Astrocyte of the cerebellum (primary cell): ENCODE measurements at regions not wholly inside any gene's neighbourhood (a gene's known extent, or its start where the extent isn't known, plus 50 kb on each side); places are given as distances from the start of the nearest gene placed in this dataset.

Experiments
- DNase-seq: peaks from one replicate; pipeline ENCODE4 v3.0.0-alpha.2; 2011; ENCODE audit warnings: low read depth
- H3K4me3 ChIP-seq: 2 replicates; pipeline ENCODE4 v1.5.1; 2011; ENCODE audit warnings: mild to moderate bottlenecking, low read depth, low read length, moderate library complexity
- in situ Hi-C: cut with HindIII; loops from 2 replicates; pipeline ENCODE4 v1.10.0; 2017; ENCODE audit warnings: low sequenced_read_pairs
- TF ChIP-seq, protein P1 (sequence below): IDR thresholded peaks from 2 replicates; pipeline ENCODE4 v1.5.1; 2012; ENCODE audit warnings: low read length, low read depth, moderate library complexity, mild to moderate bottlenecking; ENCODE audit errors: missing control alignments

DNA sequence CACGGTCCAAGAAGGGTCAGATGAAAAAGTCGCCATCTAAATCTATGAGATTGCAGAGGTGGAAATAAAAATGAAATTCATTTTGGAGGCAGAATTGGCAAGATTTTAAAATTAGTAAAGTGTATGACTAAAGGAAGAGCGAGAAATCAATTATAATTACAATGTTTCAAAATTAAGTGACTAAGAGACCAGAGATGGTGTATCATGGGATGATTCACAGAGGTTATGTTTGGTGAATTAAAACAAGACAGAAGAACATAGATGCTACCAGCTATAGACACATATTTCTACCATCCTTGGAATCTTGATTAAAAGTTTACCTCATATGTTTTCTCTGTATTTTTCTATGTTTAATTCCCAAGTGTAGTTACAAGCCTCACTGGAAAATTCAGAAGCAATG, 308.9 kb upstream of the DNAJC19 start:
- in situ Hi-C loops: no loop called here
- TF ChIP-seq, protein P1, sequence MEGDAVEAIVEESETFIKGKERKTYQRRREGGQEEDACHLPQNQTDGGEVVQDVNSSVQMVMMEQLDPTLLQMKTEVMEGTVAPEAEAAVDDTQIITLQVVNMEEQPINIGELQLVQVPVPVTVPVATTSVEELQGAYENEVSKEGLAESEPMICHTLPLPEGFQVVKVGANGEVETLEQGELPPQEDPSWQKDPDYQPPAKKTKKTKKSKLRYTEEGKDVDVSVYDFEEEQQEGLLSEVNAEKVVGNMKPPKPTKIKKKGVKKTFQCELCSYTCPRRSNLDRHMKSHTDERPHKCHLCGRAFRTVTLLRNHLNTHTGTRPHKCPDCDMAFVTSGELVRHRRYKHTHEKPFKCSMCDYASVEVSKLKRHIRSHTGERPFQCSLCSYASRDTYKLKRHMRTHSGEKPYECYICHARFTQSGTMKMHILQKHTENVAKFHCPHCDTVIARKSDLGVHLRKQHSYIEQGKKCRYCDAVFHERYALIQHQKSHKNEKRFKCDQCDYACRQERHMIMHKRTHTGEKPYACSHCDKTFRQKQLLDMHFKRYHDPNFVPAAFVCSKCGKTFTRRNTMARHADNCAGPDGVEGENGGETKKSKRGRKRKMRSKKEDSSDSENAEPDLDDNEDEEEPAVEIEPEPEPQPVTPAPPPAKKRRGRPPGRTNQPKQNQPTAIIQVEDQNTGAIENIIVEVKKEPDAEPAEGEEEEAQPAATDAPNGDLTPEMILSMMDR: no peak
- no peak overlapping the region for H3K4me3 ChIP-seq
- no peak for DNase-seq

DNA sequence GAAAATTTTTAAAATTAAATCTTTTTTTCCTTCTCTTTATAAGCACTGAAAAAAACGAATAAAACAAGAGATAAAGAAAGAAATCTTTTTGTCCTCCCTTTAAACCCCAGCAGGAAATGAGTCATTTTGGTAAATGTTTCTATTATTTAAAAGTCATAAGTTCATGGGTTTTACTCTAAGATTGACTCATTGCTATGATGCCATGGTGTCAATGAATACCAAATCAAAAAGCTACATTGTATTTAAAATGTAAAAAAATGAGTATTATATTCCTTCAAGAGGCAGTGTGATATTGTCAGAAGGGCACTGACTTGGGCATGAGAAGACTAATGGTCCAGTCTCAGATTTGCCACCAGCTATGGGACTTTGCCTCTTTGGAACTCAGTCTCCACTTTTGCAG, 303.4 kb upstream of the DNAJC19 start:
- H3K4me3 ChIP-seq: no peak overlapping the region
- peak; percentile 22 for DNase-seq
- TF ChIP-seq, protein P1: no peak
- in situ Hi-C loops: no loop called here

DNA sequence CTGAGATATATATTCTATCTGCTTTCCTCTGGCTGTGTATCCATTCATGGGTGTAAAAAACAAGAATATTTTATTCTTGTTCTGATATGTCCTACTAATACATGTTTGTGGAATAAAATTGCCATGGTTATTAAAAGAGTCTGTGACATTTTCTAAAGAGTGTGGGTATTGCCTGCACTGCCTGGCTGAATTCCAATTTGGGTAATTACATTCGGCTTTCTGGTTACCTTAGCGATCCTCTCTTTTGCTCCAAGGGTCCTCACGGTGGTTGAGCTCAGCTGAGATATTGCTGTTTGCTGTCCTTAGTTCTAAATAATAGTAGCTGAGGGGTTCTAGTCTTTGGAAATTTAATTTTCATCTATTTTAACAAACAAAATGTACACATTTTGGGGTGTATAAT, 301.4 kb upstream of the DNAJC19 start:
- H3K4me3 ChIP-seq: no peak overlapping the region
- in situ Hi-C loops: no loop called here
- no peak for DNase-seq
- TF ChIP-seq, protein P1: no peak

DNA sequence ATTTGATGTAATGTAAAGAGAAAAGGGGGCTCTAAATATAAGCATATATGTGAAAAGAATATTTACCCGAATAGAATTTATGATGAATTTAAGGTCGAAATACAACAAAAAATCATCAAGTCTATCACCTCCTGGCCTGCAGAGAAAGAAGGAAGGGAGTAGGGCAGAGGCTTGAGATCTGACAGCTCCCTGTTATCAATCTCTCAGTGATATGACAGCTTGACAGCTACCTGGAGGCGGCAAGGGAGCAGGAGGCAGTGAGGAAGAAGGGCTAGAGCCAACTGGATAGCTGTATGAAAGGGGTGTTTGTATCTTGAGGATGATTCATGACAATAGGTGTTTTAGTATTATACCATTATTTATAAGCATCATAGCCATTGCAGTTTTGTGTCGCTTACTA, 299.8 kb upstream of the DNAJC19 start:
- TF ChIP-seq, protein P1: no peak
- no peak overlapping the region for H3K4me3 ChIP-seq
- DNase-seq: no peak
- in situ Hi-C loops: no loop called here

DNA sequence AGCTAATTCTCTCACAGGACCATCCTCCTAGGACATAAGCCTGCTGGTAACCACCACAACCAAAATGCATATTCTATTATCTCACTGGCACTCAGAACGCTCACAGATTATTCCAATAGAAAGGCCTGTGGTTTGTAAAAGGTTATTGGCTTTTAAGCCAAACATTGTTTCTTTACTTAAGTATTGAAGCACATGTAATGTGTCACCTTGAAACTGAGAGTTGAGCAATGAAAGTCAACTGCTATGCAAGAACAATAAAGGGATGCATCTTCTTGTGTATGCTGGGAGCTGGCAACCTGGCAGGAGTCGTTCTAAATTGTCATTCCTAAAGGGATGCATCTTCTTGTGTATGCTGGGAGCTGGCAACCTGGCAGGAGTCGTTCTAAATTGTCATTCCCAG, 298.6 kb upstream of the DNAJC19 start:
- in situ Hi-C loops: no loop called here
- DNase-seq: no peak
- no peak overlapping the region for H3K4me3 ChIP-seq
- TF ChIP-seq, protein P1: no peak

DNA sequence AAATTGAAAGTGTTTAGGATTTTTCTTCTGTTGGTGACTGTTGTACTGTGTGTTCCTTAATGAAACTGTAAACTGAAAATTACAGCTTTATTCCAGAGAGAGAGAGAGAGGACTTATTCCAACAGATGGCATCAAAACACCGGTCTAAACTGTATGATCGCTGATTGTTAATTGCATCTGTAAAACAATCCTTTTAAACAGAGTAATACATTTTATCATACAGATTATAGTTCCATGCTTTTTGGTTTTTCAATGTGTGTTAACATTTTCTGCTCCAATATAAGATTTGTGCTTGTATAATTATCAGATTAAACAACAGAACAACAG, 289.7 kb upstream of the DNAJC19 start:
- TF ChIP-seq, protein P1: no peak

More for the DNA sequence above, 289.7 kb upstream of the DNAJC19 start:
- no peak for DNase-seq
- H3K4me3 ChIP-seq: no peak overlapping the region
- in situ Hi-C loops: no loop called here
